IMR-90 (cell line): ENCODE measurements at regions not wholly inside any gene's neighbourhood (a gene's known extent, or its start where the extent isn't known, plus 50 kb on each side); places are given as distances from the start of the nearest gene placed in this dataset.

ENCODE experiments used
- ATAC-seq: fragments of 200-7000 bp; cut with Tn5 transposase; 2 replicates; pipeline ENCODE4 v1.9.1; 2020; ENCODE audit warnings: low read depth, mild to moderate bottlenecking, moderate library complexity
- BruUV-seq: library from RNA; stranded (reverse); fragments of 400-500 nt; replicated peaks from 2 replicates; lab custom pipeline; 2021; lab: Mats Ljungman, UMichigan
- CTCF ChIA-PET: fragments of 300-600 bp; formaldehyde crosslinking; extraction: SDS; loops from one replicate; lab custom pipeline; 2021; ENCODE audit warnings: antibody characterized with exemption; lab: Yijun Ruan, JAX
- POLR2A ChIA-PET: fragments of 300-600 bp; sonication (Branson Sonifier 250); formaldehyde crosslinking; loops from one replicate; lab custom pipeline; 2022; ENCODE audit warnings: antibody characterized with exemption; ENCODE audit not compliant: unreplicated experiment; lab: Charles Lee
- DNase-seq: peaks from one replicate; pipeline ENCODE4 v3.0.0; 2013
- H2AFZ ChIP-seq: replicated peaks from 2 replicates; pipeline ENCODE3; 2013; ENCODE audit warnings: low read length, mild to moderate bottlenecking; ENCODE audit not compliant: poor library complexity
- H2AK5ac ChIP-seq: 2 replicates; pipeline ENCODE4 v1.6.1; 2013; ENCODE audit warnings: low read depth, low read length, inconsistent platforms
- H2AK9ac ChIP-seq: replicated peaks from 2 replicates; pipeline ENCODE3; 2013; ENCODE audit warnings: mild to moderate bottlenecking, low read depth, low read length, moderate library complexity; ENCODE audit not compliant: poor library complexity
- H2BK120ac ChIP-seq: 2 replicates; pipeline ENCODE4 v1.6.1; 2013; ENCODE audit warnings: low read depth, low read length, inconsistent platforms
- H2BK15ac ChIP-seq: 3 replicates; pipeline ENCODE4 v1.6.1; 2013; ENCODE audit warnings: low read depth, low read length, inconsistent platforms
- H2BK20ac ChIP-seq: 2 replicates; pipeline ENCODE4 v1.6.1; 2013; ENCODE audit warnings: low read depth, mild to moderate bottlenecking, inconsistent platforms, low read length, moderate library complexity
- H2BK5ac ChIP-seq: 2 replicates; pipeline ENCODE4 v1.6.1; 2013; ENCODE audit warnings: mild to moderate bottlenecking, low read depth, low read length, inconsistent platforms; ENCODE audit not compliant: poor library complexity, severe bottlenecking
- H3K14ac ChIP-seq: replicated peaks from 2 replicates; pipeline ENCODE4 v1.6.1; 2013; ENCODE audit warnings: low read depth, low read length, inconsistent platforms
- H3K18ac ChIP-seq: 2 replicates; pipeline ENCODE4 v1.6.1; 2013; ENCODE audit warnings: low read depth, low read length, control low read depth
- H3K23ac ChIP-seq: 2 replicates; pipeline ENCODE4 v1.6.1; 2013; ENCODE audit warnings: low read depth, low read length, inconsistent platforms
- H3K27ac ChIP-seq: 2 replicates; pipeline ENCODE4 v1.5.1; 2013; ENCODE audit warnings: mild to moderate bottlenecking, control low read depth, low read length; ENCODE audit not compliant: insufficient read depth
- H3K27me3 ChIP-seq: 2 replicates; pipeline ENCODE4 v1.6.1; 2013; ENCODE audit warnings: low read length; ENCODE audit not compliant: control insufficient read depth, insufficient read depth
- H3K36me3 ChIP-seq: 2 replicates; pipeline ENCODE4 v1.6.1; 2013; ENCODE audit warnings: low read length, mixed read lengths; ENCODE audit not compliant: control insufficient read depth, insufficient read depth
- H3K4ac ChIP-seq: 2 replicates; pipeline ENCODE4 v1.6.1; 2013; ENCODE audit warnings: low read depth, low read length, inconsistent platforms
- H3K4me1 ChIP-seq: 2 replicates; pipeline ENCODE4 v1.6.1; 2013; ENCODE audit warnings: low read length, mixed read lengths; ENCODE audit not compliant: control insufficient read depth, insufficient read depth
- H3K4me2 ChIP-seq: 2 replicates; pipeline ENCODE4 v1.6.1; 2013; ENCODE audit warnings: low read depth, mild to moderate bottlenecking, control low read depth, low read length, moderate library complexity
- H3K4me3 ChIP-seq: 2 replicates; pipeline ENCODE4 v1.5.1; 2013; ENCODE audit warnings: low read depth, mild to moderate bottlenecking, control low read depth, low read length, moderate library complexity; ENCODE audit not compliant: insufficient read depth
- H3K56ac ChIP-seq: 2 replicates; pipeline ENCODE4 v1.6.1; 2013; ENCODE audit warnings: low read length, inconsistent platforms; ENCODE audit not compliant: insufficient read depth; ENCODE audit errors: extremely low read depth
- H3K79me1 ChIP-seq, 2 experiments: 2 replicates each; pipeline ENCODE4 v1.6.1; 2013; ENCODE audit warnings: low read length in 2 of 2, inconsistent platforms in 1 of 2, low read depth in 1 of 2
- H3K9ac ChIP-seq: 2 replicates; pipeline ENCODE4 v1.6.1; 2013; ENCODE audit warnings: low read depth, low read length, control low read depth
- H3K9me1 ChIP-seq: 2 replicates; pipeline ENCODE4 v1.6.1; 2013; ENCODE audit warnings: low read length, inconsistent platforms; ENCODE audit not compliant: insufficient read depth
- H3K9me3 ChIP-seq: 2 replicates; pipeline ENCODE4 v1.6.1; 2013; ENCODE audit warnings: low read length; ENCODE audit not compliant: control insufficient read depth, insufficient read depth
- H4K20me1 ChIP-seq: 2 replicates; pipeline ENCODE4 v1.6.1; 2013; ENCODE audit warnings: low read length, inconsistent platforms; ENCODE audit not compliant: insufficient read depth
- H4K5ac ChIP-seq: 2 replicates; pipeline ENCODE4 v1.6.1; 2013; ENCODE audit warnings: mild to moderate bottlenecking, low read depth, low read length, control low read depth
- H4K8ac ChIP-seq, 2 experiments: 2 replicates each; pipeline ENCODE4 v1.6.1; 2013; ENCODE audit warnings: low read depth in 2 of 2, low read length in 2 of 2, control low read depth in 1 of 2, inconsistent platforms in 1 of 2
- H4K91ac ChIP-seq: 2 replicates; pipeline ENCODE4 v1.6.1; 2013; ENCODE audit warnings: low read depth, low read length, inconsistent platforms; ENCODE audit not compliant: insufficient read depth
- FOS ChIP-seq: fragments of 150-350 bp; IDR thresholded peaks from 2 replicates; pipeline ENCODE4 v1.6.1; 2016; ENCODE audit warnings: low read depth, low read length
- WGBS, 2 experiments: methylation state at CpG; one replicate each; pipeline versions ENCODE4 v1.1.5 to v1.1.7; 2013; ENCODE audit warnings: missing lambda C conversion rate in 2 of 2; ENCODE audit not compliant: insufficient read length in 1 of 2; ENCODE audit errors: extremely low coverage in 2 of 2; 5-methylcytosine and 5-hydroxymethylcytosine counted together
- dilution Hi-C: fragments of 300-500 bp; cut with HindIII; formaldehyde crosslinking; loops from one replicate; pipeline ENCODE4 v1.14.3; 2018; ENCODE audit warnings: low sequenced_read_pairs; ENCODE audit not compliant: unreplicated experiment
- in situ Hi-C: fragments of 300-500 bp; cut with MboI; formaldehyde crosslinking; loops from 3 replicates; pipeline ENCODE4 v1.14.3; 2019; ENCODE audit warnings: low sequenced_read_pairs, inconsistent platforms, mixed read lengths
- intact Hi-C: fragments of 100-400 bp; cut with micrococcal nuclease; formaldehyde crosslinking; loops from 2 replicates; pipeline ENCODE4 v1.10.0; 2022

- Histone ChIP-seq H3K27ac (no peak overlapping the region), H2AK9ac (no peak overlapping the region), H2AK5ac (no peak overlapping the region), H4K20me1 (no peaks in the 10 kb centered on the region), H3K4me1 (no peaks in the 10 kb centered on the region), H4K5ac (no peak overlapping the region), H3K4me3 (no peak overlapping the region), H3K9ac (no peak overlapping the region), H3K27me3 (peaks cover 2% of the 10 kb centered on the region), H4K8ac (no peak overlapping the region), H3K9me3 (no peaks in the 10 kb centered on the region), H3K23ac (no peak overlapping the region), H3K14ac (no peak overlapping the region), H2BK15ac (no peak overlapping the region), H2BK5ac (no peak overlapping the region), H3K36me3 (no peaks in the 10 kb centered on the region), H3K4me2 (no peak overlapping the region), H3K9me1 (no peaks in the 10 kb centered on the region), H3K79me1 (no peaks in the 10 kb centered on the region), H3K4ac (no peak overlapping the region), H3K18ac (no peak overlapping the region), H2BK20ac (no peak overlapping the region), H4K91ac (no peak overlapping the region), H2AFZ (no peak overlapping the region), H3K56ac (no peak overlapping the region), H2BK120ac (no peak overlapping the region)
- dilution Hi-C loops, result no loop called here
- intact Hi-C loops, result no loop called here
- DNase-seq, result no peak
- TF ChIP-seq FOS, result no peak
- no TSS peak for BruUV-seq
- CTCF ChIA-PET, result no interaction called here
- in situ Hi-C loops, result no loop called here
- ATAC-seq, result no peak
- 60% methylated on average over 1 of the region's 3 CpGs; no CpG with 5 or more reads in 1 of the 2 experiments for WGBS, 2 experiments
- POLR2A ChIA-PET, result no interaction called here
These were observed 210.1 kb downstream of the LIG4 start for GRCh38 chr13:108005231-108005630.
